ENCODE measurements at regions not wholly inside any gene's neighbourhood (a gene's known extent, or its start where the extent isn't known, plus 50 kb on each side); places are given as distances from the start of the nearest gene placed in this dataset.

- TF ChIP-seq JUND (IDR thresholded peaks at IDR 0.05) (no peak), CTCF (IDR thresholded peaks at IDR 0.05) (no peak), POLR2AphosphoS5 (IDR thresholded peaks at IDR 0.05; ENCODE audit: low read depth, low read length) (no peak), PBX3 (IDR thresholded peaks at IDR 0.05) (no peak), NFIC (IDR thresholded peaks at IDR 0.05; ENCODE audit: borderline replicate concordance) (no peak), EP300 (IDR thresholded peaks at IDR 0.05; ENCODE audit: borderline replicate concordance in 1 of 2, low read depth in 1 of 2, low read length in 1 of 2) (no peak), RXRA (IDR thresholded peaks at IDR 0.05; ENCODE audit: borderline replicate concordance, low read depth) (no peak), GABPA (IDR thresholded peaks at IDR 0.05; ENCODE audit: low read depth) (no peak)
Observed at GRCh38 chr5:73357576-73357975, 91.0 kb downstream of the FOXD1 start.
